ENCODE measurements at regions not wholly inside any gene's neighbourhood (a gene's known extent, or its start where the extent isn't known, plus 50 kb on each side); places are given as distances from the start of the nearest gene placed in this dataset.

GRCh38 chr3:20752416-20752815 lies 566.4 kb upstream of the SGO1 start:
- Histone ChIP-seq H3K4me3 (ENCODE audit: low read depth, low read length) (no peak overlapping the region), H3K36me3 (ENCODE audit: control insufficient read depth, insufficient read depth, low read length) (no peaks in the 10 kb centered on the region), H3K27me3 (ENCODE audit: control insufficient read depth, insufficient read depth, low read length) (no peaks in the 10 kb centered on the region)
- no peak for DNase-seq (ENCODE audit: low read depth)
- TF ChIP-seq CTCF (IDR thresholded peaks at IDR 0.05; ENCODE audit: insufficient read depth, low read length, poor library complexity, severe bottlenecking), result no peak

- Histone ChIP-seq H3K36me3 (ENCODE audit: control insufficient read depth, insufficient read depth, low read length) (no peaks in the 10 kb centered on the region), H3K27me3 (ENCODE audit: control insufficient read depth, insufficient read depth, low read length) (no peaks in the 10 kb centered on the region), H3K4me3 (ENCODE audit: low read depth, low read length) (no peak overlapping the region)
- TF ChIP-seq CTCF (IDR thresholded peaks at IDR 0.05; ENCODE audit: insufficient read depth, low read length, poor library complexity, severe bottlenecking), result no peak
- DNase-seq (ENCODE audit: low read depth), result no peak
These were observed 565.3 kb upstream of the SGO1 start for GRCh38 chr3:20751296-20751695.

- no peak for DNase-seq (ENCODE audit: low read depth)
- TF ChIP-seq CTCF (IDR thresholded peaks at IDR 0.05; ENCODE audit: insufficient read depth, low read length, poor library complexity, severe bottlenecking), result no peak
- no peak overlapping the region for H3K4me3 ChIP-seq (ENCODE audit: low read depth, low read length)
These were observed 561.7 kb upstream of the SGO1 start for GRCh38 chr3:20747741-20748140.

GRCh38 chr3:20743553-20744321 lies 557.7 kb upstream of the SGO1 start:
- no peak overlapping the region for H3K4me3 ChIP-seq (ENCODE audit: low read depth, low read length)
- no peaks in the 10 kb centered on the region for H3K27me3 ChIP-seq (ENCODE audit: control insufficient read depth, insufficient read depth, low read length)
- no peak for DNase-seq (ENCODE audit: low read depth)
- no peak for TF ChIP-seq CTCF (IDR thresholded peaks at IDR 0.05; ENCODE audit: insufficient read depth, low read length, poor library complexity, severe bottlenecking)
- no peaks in the 10 kb centered on the region for H3K36me3 ChIP-seq (ENCODE audit: control insufficient read depth, insufficient read depth, low read length)

More at GRCh38 chr3:20747741-20748140, 561.7 kb upstream of the SGO1 start:
- Histone ChIP-seq H3K36me3 (ENCODE audit: control insufficient read depth, insufficient read depth, low read length) (no peaks in the 10 kb centered on the region), H3K27me3 (ENCODE audit: control insufficient read depth, insufficient read depth, low read length) (no peaks in the 10 kb centered on the region)

- TF ChIP-seq CTCF (IDR thresholded peaks at IDR 0.05; ENCODE audit: insufficient read depth, low read length, poor library complexity, severe bottlenecking), result no peak
- Histone ChIP-seq H3K27me3 (ENCODE audit: control insufficient read depth, insufficient read depth, low read length) (no peaks in the 10 kb centered on the region), H3K4me3 (ENCODE audit: low read depth, low read length) (no peak overlapping the region), H3K36me3 (ENCODE audit: control insufficient read depth, insufficient read depth, low read length) (no peaks in the 10 kb centered on the region)
- DNase-seq (ENCODE audit: low read depth), result no peak
These were observed 557.0 kb upstream of the SGO1 start for GRCh38 chr3:20742903-20743552.
